ENCODE measurements at regions not wholly inside any gene's neighbourhood (a gene's known extent, or its start where the extent isn't known, plus 50 kb on each side); places are given as distances from the start of the nearest gene placed in this dataset.

DNA sequence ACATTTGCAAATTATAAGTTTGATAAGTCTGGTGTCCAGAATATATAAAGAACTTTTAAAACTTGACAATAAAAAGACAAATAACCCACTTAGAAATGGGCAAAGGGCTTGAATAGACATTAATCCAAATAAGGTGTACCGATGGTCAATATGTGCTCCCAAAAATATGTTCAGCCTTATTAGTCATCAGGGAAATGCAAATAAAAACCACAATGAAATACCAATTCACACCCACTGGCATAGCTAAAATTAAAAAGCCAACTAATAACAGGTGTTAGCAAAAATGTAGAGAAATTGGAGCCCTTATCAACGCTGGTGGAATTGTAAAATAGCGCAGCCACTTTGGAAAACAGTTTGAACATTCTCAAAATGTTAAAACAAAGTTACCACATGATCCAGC is 79.0 kb upstream of the SCG2 start:
- TF ChIP-seq, protein P1, sequence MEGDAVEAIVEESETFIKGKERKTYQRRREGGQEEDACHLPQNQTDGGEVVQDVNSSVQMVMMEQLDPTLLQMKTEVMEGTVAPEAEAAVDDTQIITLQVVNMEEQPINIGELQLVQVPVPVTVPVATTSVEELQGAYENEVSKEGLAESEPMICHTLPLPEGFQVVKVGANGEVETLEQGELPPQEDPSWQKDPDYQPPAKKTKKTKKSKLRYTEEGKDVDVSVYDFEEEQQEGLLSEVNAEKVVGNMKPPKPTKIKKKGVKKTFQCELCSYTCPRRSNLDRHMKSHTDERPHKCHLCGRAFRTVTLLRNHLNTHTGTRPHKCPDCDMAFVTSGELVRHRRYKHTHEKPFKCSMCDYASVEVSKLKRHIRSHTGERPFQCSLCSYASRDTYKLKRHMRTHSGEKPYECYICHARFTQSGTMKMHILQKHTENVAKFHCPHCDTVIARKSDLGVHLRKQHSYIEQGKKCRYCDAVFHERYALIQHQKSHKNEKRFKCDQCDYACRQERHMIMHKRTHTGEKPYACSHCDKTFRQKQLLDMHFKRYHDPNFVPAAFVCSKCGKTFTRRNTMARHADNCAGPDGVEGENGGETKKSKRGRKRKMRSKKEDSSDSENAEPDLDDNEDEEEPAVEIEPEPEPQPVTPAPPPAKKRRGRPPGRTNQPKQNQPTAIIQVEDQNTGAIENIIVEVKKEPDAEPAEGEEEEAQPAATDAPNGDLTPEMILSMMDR (IDR thresholded peaks at IDR 0.05; ENCODE audit: poor library complexity): no peak
- TF ChIP-seq EZH2phosphoT487 (IDR thresholded peaks at IDR 0.05; ENCODE audit: low read depth, severe bottlenecking, unreplicated experiment): no peak
